DOHH2 (cell line): ENCODE measurements at regions not wholly inside any gene's neighbourhood (a gene's known extent, or its start where the extent isn't known, plus 50 kb on each side); places are given as distances from the start of the nearest gene placed in this dataset.

Experiments
- H3F3A ChIP-seq: fragments of 200-600 bp; sonication (generic), shearing (Covaris generic); 2 replicates; pipeline ENCODE4 v1.6.0; 2016; ENCODE audit warnings: antibody characterized with exemption, mild to moderate bottlenecking; ENCODE audit not compliant: control insufficient read depth, insufficient read depth
- H3K27ac ChIP-seq: fragments of 200-600 bp; sonication (generic); 2 replicates; pipeline ENCODE4 v1.5.1; 2014; ENCODE audit warnings: low read depth, mild to moderate bottlenecking, low read length, moderate library complexity
- H3K27me3 ChIP-seq: fragments of 200-600 bp; sonication (generic); 2 replicates; pipeline ENCODE4 v1.6.1; 2014; ENCODE audit warnings: mild to moderate bottlenecking, low read length, mixed read lengths; ENCODE audit not compliant: control insufficient read depth
- H3K36me3 ChIP-seq: fragments of 200-600 bp; sonication (generic); 2 replicates; pipeline ENCODE4 v1.6.1; 2014; ENCODE audit warnings: mild to moderate bottlenecking, low read length, moderate library complexity, mixed read lengths; ENCODE audit not compliant: control insufficient read depth
- H3K4me1 ChIP-seq: fragments of 200-600 bp; sonication (generic); 2 replicates; pipeline ENCODE4 v1.6.1; 2014; ENCODE audit warnings: mild to moderate bottlenecking, low read length, mixed read lengths; ENCODE audit not compliant: control insufficient read depth
- H3K4me2 ChIP-seq: fragments of 200-600 bp; sonication (generic); 2 replicates; pipeline ENCODE4 v1.6.0; 2014; ENCODE audit warnings: mild to moderate bottlenecking, low read length, moderate library complexity
- H3K4me3 ChIP-seq: fragments of 200-600 bp; sonication (generic); 2 replicates; pipeline ENCODE4 v1.5.1; 2014; ENCODE audit warnings: mild to moderate bottlenecking, low read length, mixed read lengths
- H3K79me2 ChIP-seq: fragments of 200-600 bp; sonication (generic); 2 replicates; pipeline ENCODE4 v1.6.1; 2014; ENCODE audit warnings: mild to moderate bottlenecking, low read length, mixed read lengths; ENCODE audit not compliant: control insufficient read depth
- H3K9me2 ChIP-seq: fragments of 200-600 bp; sonication (generic); replicated peaks from 2 replicates; pipeline ENCODE4 v1.6.1; 2014; ENCODE audit warnings: mild to moderate bottlenecking, low read length, mixed read lengths; ENCODE audit not compliant: control insufficient read depth
- H3K9me3 ChIP-seq: fragments of 200-600 bp; sonication (generic); 2 replicates; pipeline ENCODE4 v1.6.1; 2014; ENCODE audit warnings: antibody characterized with exemption, low read length, mixed read lengths; ENCODE audit not compliant: control insufficient read depth, insufficient read depth
- H4K20me1 ChIP-seq: fragments of 200-600 bp; sonication (generic); 2 replicates; pipeline ENCODE4 v1.6.0; 2014; ENCODE audit warnings: low read depth, mild to moderate bottlenecking, antibody characterized with exemption, low read length, moderate library complexity; ENCODE audit not compliant: control insufficient read depth, insufficient read depth
- EZH2phosphoT487 ChIP-seq: fragments of 200-600 bp; sonication (generic); IDR thresholded peaks from 2 replicates; pipeline ENCODE4 v1.6.1; 2017; ENCODE audit warnings: borderline replicate concordance, mild to moderate bottlenecking, antibody characterized with exemption, low read length, moderate library complexity, mixed read lengths
- TF ChIP-seq, protein P1 (sequence below): fragments of 200-600 bp; sonication (generic); IDR thresholded peaks from one replicate; pipeline ENCODE4 v1.5.1; 2014; ENCODE audit warnings: antibody characterized with exemption, mild to moderate bottlenecking, low read depth, low read length; ENCODE audit not compliant: poor library complexity, severe bottlenecking

DNA sequence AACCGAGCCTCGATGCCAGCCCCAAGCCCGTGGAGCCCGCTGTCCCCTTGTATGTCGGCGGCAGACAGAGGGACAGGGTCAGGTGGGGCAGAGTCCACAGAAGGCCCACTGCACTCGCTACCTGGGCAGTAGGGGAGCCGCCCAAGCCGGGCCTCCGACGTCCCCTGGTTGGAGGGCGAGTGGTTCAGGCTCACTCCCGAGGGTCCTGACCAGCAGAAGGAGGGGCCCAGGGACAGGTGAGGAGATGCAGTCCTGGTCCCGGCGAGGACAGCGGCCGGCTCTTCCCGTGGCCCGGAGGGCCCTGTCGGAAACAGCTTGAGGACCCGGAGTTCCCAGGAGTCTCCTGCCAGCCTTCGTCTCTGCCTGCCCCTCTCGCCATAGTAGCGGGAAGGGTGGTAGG is 216.7 kb upstream of the SFSWAP start:
- H3K4me2 ChIP-seq, result no peak overlapping the region
- no peaks in the 10 kb centered on the region for H3K36me3 ChIP-seq
- no peaks in the 10 kb centered on the region for H3K27me3 ChIP-seq
- TF ChIP-seq EZH2phosphoT487, result no peak
- TF ChIP-seq, protein P1, sequence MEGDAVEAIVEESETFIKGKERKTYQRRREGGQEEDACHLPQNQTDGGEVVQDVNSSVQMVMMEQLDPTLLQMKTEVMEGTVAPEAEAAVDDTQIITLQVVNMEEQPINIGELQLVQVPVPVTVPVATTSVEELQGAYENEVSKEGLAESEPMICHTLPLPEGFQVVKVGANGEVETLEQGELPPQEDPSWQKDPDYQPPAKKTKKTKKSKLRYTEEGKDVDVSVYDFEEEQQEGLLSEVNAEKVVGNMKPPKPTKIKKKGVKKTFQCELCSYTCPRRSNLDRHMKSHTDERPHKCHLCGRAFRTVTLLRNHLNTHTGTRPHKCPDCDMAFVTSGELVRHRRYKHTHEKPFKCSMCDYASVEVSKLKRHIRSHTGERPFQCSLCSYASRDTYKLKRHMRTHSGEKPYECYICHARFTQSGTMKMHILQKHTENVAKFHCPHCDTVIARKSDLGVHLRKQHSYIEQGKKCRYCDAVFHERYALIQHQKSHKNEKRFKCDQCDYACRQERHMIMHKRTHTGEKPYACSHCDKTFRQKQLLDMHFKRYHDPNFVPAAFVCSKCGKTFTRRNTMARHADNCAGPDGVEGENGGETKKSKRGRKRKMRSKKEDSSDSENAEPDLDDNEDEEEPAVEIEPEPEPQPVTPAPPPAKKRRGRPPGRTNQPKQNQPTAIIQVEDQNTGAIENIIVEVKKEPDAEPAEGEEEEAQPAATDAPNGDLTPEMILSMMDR, result no peak
- no peaks in the 10 kb centered on the region for H4K20me1 ChIP-seq
- H3K27ac ChIP-seq, result no peak overlapping the region
- H3F3A ChIP-seq, result no peaks in the 10 kb centered on the region
- no peaks in the 10 kb centered on the region for H3K79me2 ChIP-seq
- no peak overlapping the region for H3K4me3 ChIP-seq
- no peaks in the 10 kb centered on the region for H3K9me2 ChIP-seq
- no peaks in the 10 kb centered on the region for H3K9me3 ChIP-seq
- H3K4me1 ChIP-seq, result no peaks in the 10 kb centered on the region

DNA sequence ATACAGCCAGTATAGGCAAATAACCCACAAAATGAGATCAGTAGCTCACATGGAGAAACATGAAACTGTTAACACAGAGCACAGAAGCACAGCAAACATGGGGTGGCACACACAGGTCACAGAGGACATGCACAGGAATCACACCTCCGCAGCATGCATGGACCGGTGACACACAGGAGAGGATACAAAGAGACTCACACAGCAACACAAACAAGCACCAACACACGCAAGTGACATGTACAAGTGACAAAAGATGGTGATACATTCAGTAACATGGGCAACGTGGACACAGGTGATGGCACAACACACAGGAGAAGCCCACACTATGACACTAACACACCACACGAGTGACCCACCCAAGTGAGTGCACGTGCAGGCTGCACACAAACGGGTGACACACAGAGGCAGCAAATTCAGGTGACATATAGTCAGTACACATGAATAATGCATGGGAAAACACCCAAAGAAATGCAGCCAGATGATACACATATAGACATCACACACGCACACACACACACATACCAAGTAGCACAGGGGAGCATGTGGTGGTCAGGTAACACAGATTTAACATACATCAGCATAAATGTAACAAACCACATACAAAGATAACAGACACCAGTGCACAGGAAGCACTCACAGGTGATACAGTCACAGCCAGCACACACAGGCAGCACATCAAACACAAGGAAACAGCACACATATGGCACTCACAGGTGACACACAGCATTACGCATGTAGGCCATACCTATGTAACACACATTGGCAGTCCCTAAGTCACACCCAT is 216.0 kb upstream of the SFSWAP start:
- Histone ChIP-seq H3F3A (no peaks in the 10 kb centered on the region), H3K9me2 (no peaks in the 10 kb centered on the region), H3K4me3 (no peak overlapping the region), H3K36me3 (no peaks in the 10 kb centered on the region), H3K4me1 (no peaks in the 10 kb centered on the region), H3K9me3 (no peaks in the 10 kb centered on the region), H3K27me3 (no peaks in the 10 kb centered on the region), H3K4me2 (no peak overlapping the region), H3K27ac (no peak overlapping the region), H4K20me1 (no peaks in the 10 kb centered on the region), H3K79me2 (no peaks in the 10 kb centered on the region)
- no peak for TF ChIP-seq EZH2phosphoT487
- TF ChIP-seq, protein P1, result no peak

DNA sequence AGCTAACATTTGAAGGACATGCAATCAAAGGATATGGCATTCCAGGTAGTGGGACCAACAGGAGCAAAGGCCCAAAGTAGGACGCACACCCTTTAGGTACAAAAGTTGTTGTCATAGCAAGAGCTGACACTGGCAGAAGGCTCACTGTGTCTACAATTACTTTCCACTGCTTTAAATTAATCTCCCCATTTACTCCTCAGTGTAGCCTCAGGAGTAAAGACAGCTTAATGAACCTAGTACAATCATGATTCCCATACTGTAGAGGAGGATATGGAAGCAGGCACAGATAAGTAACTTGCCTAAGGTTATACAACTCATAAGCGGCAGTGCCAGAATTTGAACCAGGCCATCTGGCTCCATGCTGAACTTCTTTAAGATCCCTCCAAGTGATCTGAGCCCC is 212.9 kb upstream of the SFSWAP start:
- TF ChIP-seq, protein P1, result no peak
- TF ChIP-seq EZH2phosphoT487, result no peak
- Histone ChIP-seq H4K20me1 (no peaks in the 10 kb centered on the region), H3K36me3 (no peaks in the 10 kb centered on the region), H3K27me3 (no peaks in the 10 kb centered on the region), H3K9me2 (no peaks in the 10 kb centered on the region), H3K9me3 (no peaks in the 10 kb centered on the region), H3K79me2 (no peaks in the 10 kb centered on the region), H3F3A (no peaks in the 10 kb centered on the region), H3K4me1 (no peaks in the 10 kb centered on the region), H3K4me2 (no peak overlapping the region), H3K4me3 (no peak overlapping the region), H3K27ac (no peak overlapping the region)
